ENCODE measurements at regions not wholly inside any gene's neighbourhood (a gene's known extent, or its start where the extent isn't known, plus 50 kb on each side); places are given as distances from the start of the nearest gene placed in this dataset.

- TF ChIP-seq POLR2AphosphoS5 (IDR thresholded peaks at IDR 0.05; ENCODE audit: low read depth, low read length) (no peak), TAF1 (IDR thresholded peaks at IDR 0.05; ENCODE audit: borderline replicate concordance, insufficient read depth, low read length) (no peak), SIN3A (IDR thresholded peaks at IDR 0.05; ENCODE audit: borderline replicate concordance, insufficient read depth, low read length) (no peak)
Observed at GRCh38 chr6:130547723-130548122, 181.9 kb downstream of the TMEM200A start.

Measured in PFSK-1 (cell line).